Chondrocyte (in vitro differentiated cells): ENCODE measurements at regions not wholly inside any gene's neighbourhood (a gene's known extent, or its start where the extent isn't known, plus 50 kb on each side); places are given as distances from the start of the nearest gene placed in this dataset.

Experiments
- DNase-seq: peaks from one replicate; pipeline ENCODE4 v3.0.0; 2021; ENCODE audit warnings: mixed read lengths, low spot score
- H3K27ac Mint-ChIP-seq: one replicate; pipeline ENCODE4 v1.8.0; 2021; ENCODE audit warnings: mild to moderate bottlenecking, moderate library complexity, mixed read lengths; ENCODE audit not compliant: unreplicated experiment
- H3K27me3 Mint-ChIP-seq: 2 replicates; pipeline ENCODE4 v1.8.0; 2021; ENCODE audit warnings: low read depth, mixed read lengths
- H3K36me3 Mint-ChIP-seq: 2 replicates; pipeline ENCODE4 v1.8.0; 2021; ENCODE audit warnings: low read depth, mixed read lengths
- H3K4me1 Mint-ChIP-seq: 2 replicates; pipeline ENCODE4 v1.8.0; 2021; ENCODE audit warnings: low read depth, mild to moderate bottlenecking, mixed read lengths
- H3K4me3 Mint-ChIP-seq: one replicate; pipeline ENCODE4 v1.8.0; 2021; ENCODE audit warnings: mild to moderate bottlenecking, moderate library complexity, mixed read lengths; ENCODE audit not compliant: unreplicated experiment
- H3K9me3 Mint-ChIP-seq: 2 replicates; pipeline ENCODE4 v1.8.0; 2021; ENCODE audit warnings: low read depth, mixed read lengths
- CTCF ChIP-seq: fragments of 200-600 bp; sonication (generic); IDR thresholded peaks from 2 replicates; pipeline ENCODE4 v1.5.0; 2021; ENCODE audit warnings: antibody characterized with exemption, mild to moderate bottlenecking, moderate library complexity

GRCh38 chr6:97842521-97842920, 559.5 kb upstream of the MMS22L start:
- H3K27ac Mint-ChIP-seq, result no peak overlapping the region
- H3K27me3 Mint-ChIP-seq, result peaks cover 3% of the 10 kb centered on the region

GRCh38 chr6:97849390-97849789, 566.4 kb upstream of the MMS22L start:
- H3K4me1 Mint-ChIP-seq, result peaks cover 5% of the 10 kb centered on the region
- no peaks in the 10 kb centered on the region for H3K36me3 Mint-ChIP-seq
- no peak overlapping the region for H3K4me3 Mint-ChIP-seq
- H3K27me3 Mint-ChIP-seq, result peaks cover 2% of the 10 kb centered on the region
- no peak overlapping the region for H3K27ac Mint-ChIP-seq
- no peak for DNase-seq
- no peaks in the 10 kb centered on the region for H3K9me3 Mint-ChIP-seq
- TF ChIP-seq CTCF, result no peak

More at GRCh38 chr6:97842521-97842920, 559.5 kb upstream of the MMS22L start:
- peaks cover 4% of the 10 kb centered on the region for H3K4me1 Mint-ChIP-seq
- DNase-seq, result no peak
- no peak for TF ChIP-seq CTCF
- H3K36me3 Mint-ChIP-seq, result no peaks in the 10 kb centered on the region
- no peaks in the 10 kb centered on the region for H3K9me3 Mint-ChIP-seq
- H3K4me3 Mint-ChIP-seq, result no peak overlapping the region

- peaks cover 3% of the 10 kb centered on the region for H3K27me3 Mint-ChIP-seq
- no peak for DNase-seq
Observed at GRCh38 chr6:97850458-97851212, 567.6 kb upstream of the MMS22L start.

GRCh38 chr6:97863697-97864096, 580.7 kb upstream of the MMS22L start:
- H3K4me3 Mint-ChIP-seq, result no peak overlapping the region
- no peak for DNase-seq
- no peak overlapping the region for H3K27ac Mint-ChIP-seq
- H3K9me3 Mint-ChIP-seq, result peaks cover 3% of the 10 kb centered on the region
- H3K4me1 Mint-ChIP-seq, result peaks cover 3% of the 10 kb centered on the region
- no peaks in the 10 kb centered on the region for H3K36me3 Mint-ChIP-seq
- no peaks in the 10 kb centered on the region for H3K27me3 Mint-ChIP-seq
- no peak for TF ChIP-seq CTCF

More at GRCh38 chr6:97850458-97851212, 567.6 kb upstream of the MMS22L start:
- H3K9me3 Mint-ChIP-seq, result no peaks in the 10 kb centered on the region
- H3K4me3 Mint-ChIP-seq, result no peak overlapping the region
- no peaks in the 10 kb centered on the region for H3K36me3 Mint-ChIP-seq
- H3K27ac Mint-ChIP-seq, result no peak overlapping the region
- H3K4me1 Mint-ChIP-seq, result peaks cover 5% of the 10 kb centered on the region
- no peak for TF ChIP-seq CTCF

GRCh38 chr6:97864366-97864765, 581.4 kb upstream of the MMS22L start:
- TF ChIP-seq CTCF, result no peak
- H3K4me3 Mint-ChIP-seq, result no peak overlapping the region
- H3K27ac Mint-ChIP-seq, result no peak overlapping the region
- no peaks in the 10 kb centered on the region for H3K36me3 Mint-ChIP-seq
- H3K27me3 Mint-ChIP-seq, result no peaks in the 10 kb centered on the region
- peaks cover 3% of the 10 kb centered on the region for H3K4me1 Mint-ChIP-seq
- peaks cover 3% of the 10 kb centered on the region for H3K9me3 Mint-ChIP-seq
- DNase-seq, result no peak
